NCI-H526 (cell line): ENCODE measurements at regions not wholly inside any gene's neighbourhood (a gene's known extent, or its start where the extent isn't known, plus 50 kb on each side); places are given as distances from the start of the nearest gene placed in this dataset.
"Not testable (repeated sequence)": the region's sequence is repeated elsewhere in the genome, so short reads cannot be mapped to it uniquely, and the experiment has no call there.

Source experiments
- DNase-seq, 2 experiments: peaks; one replicate each; lab custom pipeline; 2025; lab: John Stamatoyannopoulos, UW

GRCh38 chr12:125996443-125996842 lies 931.2 kb downstream of the AACS start:
- DNase-seq: no peak

DNA sequence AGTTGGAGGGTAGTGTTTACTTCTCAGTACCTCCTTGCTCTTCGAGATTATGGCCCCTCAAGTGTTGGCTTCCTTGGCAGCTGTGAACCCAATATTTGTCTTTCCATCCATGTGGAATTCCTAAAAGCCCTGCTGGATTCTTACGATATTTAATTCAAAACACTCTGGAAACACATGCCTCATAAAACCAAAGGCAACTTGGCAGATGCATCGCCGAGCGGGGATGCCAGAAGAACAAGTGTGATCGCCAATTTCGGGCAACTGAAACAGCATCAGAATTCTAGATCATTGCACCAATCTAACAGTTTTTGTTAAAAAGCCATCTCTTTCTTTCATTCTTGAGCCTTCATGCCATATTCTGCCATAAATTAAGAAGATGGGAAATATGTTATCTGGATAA lies 934.4 kb downstream of the AACS start:
- no peak for DNase-seq

- no peak for DNase-seq
Measured at GRCh38 chr12:126019385-126019784, 954.1 kb downstream of the AACS start.

GRCh38 chr12:126021675-126022074 lies 956.4 kb downstream of the AACS start:
- no peak for DNase-seq

DNA sequence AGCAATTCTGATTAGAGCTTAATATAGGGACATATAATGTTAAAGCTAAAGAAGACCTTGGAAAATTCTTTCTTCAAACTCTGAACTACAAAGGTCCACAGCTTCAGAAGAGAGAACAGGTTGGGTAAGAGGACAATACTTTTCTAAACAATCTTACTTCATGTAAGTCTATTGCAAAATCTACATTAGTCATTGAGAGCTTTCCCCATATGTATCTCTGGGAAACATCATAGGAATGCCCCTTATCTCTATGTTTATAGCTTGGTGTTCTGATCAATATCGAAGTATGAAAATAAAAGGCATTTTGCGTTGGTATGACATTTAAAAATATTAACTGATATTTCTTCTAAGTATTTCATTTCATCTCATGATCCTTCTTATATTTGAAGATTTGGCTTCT lies 962.6 kb downstream of the AACS start:
- DNase-seq: no peak

GRCh38 chr12:126030573-126030972 lies 965.3 kb downstream of the AACS start:
- DNase-seq: no peak

- DNase-seq: no peak
Measured at GRCh38 chr12:126033751-126034150, 968.5 kb downstream of the AACS start.

- no peak for DNase-seq
Measured at GRCh38 chr12:126036348-126036747, 971.1 kb downstream of the AACS start.

DNA sequence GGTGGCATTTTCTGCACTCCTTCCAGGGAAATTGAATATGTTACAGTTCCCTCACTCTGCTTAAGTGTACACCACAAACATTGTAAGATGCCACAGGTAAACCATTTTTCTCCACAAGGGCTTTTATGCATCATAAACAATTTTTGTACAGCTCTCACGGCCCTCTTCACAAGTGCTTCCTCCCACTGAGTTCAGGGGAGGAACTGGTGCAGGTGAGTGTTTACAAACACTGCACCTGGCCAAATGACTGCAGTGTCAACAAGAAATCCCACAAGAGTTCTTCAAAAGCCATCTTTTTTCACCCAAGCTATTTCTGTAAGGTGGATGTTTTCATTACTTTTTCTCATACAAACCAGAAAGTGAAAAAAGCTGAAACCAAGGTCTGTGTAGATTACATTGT lies 973.2 kb downstream of the AACS start:
- no peak for DNase-seq

- no peak for DNase-seq
Measured at GRCh38 chr12:126040307-126040706, 975.1 kb downstream of the AACS start.

DNA sequence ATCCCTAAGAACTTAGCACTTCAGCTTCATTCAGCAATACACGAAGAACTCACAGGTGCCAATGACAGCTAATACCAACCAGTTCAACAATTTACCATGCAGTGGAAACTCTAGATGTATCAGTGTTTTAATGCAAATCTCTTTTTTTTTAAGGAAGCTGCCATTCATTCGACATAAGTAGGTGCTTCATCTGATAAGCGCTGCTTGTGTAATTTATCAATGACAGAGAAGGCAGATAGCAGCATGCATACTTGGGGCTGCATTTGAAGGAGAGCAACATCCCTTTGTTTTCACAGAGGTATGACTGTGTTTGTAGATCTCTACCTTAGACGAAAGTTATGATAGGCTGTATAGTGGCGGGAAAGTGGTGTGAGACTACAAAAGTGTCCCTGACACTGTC lies 977.1 kb downstream of the AACS start:
- no peak for DNase-seq

GRCh38 chr12:126049501-126049900 lies 984.3 kb downstream of the AACS start:
- DNase-seq: not testable (repeated sequence)

DNA sequence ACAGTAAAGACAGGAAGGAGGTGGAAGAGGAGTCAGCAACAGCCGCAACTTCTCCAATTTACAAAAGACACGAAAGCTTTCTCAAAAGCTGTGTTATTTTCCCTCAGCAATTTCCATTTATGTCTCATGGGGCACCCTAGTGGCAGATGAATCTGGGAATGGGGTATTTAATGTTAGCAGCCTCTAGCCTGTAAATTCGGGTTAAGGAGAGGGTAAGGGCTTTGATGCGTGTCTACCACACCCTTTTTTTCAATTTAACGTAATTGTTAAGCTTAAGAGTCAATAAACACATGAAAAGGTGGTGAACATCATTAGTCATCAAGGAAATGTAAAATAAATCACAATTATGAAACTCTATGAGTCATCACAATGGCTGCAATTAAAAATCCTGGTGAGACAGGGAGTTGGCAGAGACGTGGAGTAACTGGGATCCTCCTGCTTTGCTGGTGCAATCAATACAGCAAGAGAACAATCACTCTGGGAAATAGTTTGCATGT lies 986.4 kb downstream of the AACS start:
- no peak for DNase-seq

DNA sequence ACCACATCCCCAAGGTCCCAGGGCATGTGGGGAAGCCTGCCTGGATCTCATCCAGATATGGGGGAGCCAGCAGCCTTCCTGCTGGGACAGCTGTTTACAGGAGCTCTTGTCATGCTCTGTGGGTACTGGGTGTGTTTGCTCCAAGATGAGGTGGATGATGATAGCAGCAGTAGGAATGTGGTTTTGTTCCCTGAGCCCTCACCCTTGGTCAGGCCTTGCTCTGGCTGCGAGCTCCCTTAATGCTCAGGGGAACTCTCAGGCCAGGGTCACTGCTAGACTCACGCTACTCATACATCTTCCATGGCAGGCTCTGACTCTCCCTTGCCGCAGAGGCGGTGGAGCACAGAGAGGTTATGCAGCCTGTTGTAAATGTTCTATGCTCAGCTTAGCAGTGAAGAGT lies 990.3 kb downstream of the AACS start:
- DNase-seq: no peak

GRCh38 chr12:126061777-126062176 lies 996.5 kb downstream of the AACS start:
- DNase-seq: peak in 1 of 2 experiments; percentile 35

- DNase-seq: no peak
Measured at GRCh38 chr12:126064028-126064427, 998.8 kb downstream of the AACS start.

DNA sequence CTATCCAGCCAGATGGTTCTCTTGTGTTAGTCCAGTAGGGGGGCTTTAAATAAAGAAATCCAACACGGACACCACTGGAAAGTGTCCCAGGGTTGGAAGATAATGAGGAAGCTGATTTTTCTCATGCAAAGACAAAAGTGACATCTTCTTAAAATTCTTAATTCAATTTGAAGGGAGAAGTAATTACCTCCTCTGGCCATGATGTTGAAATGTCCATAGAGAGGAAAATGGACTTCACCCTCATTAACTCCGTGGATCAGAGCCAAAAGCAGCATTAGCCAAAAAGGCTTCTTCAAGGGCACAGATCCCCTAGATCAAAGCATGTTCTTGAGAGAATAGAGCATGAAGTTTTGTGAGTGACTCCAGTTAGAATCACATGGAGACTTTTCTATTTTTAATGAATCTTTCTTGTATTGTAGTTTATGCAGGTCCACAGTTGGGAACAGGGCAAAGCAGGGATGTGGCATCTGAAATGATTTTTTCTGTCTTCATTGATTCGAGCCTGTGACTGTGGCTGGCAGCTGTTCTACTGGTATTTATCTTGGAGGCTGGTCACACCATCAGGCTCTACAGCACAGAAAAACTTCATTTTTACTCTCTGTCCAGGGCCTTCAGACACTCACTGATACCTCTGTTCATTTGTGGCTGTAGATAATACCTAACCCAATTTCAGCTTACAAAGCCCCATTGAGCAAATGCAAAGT lies 1002.5 kb downstream of the AACS start:
- no peak for DNase-seq

DNA sequence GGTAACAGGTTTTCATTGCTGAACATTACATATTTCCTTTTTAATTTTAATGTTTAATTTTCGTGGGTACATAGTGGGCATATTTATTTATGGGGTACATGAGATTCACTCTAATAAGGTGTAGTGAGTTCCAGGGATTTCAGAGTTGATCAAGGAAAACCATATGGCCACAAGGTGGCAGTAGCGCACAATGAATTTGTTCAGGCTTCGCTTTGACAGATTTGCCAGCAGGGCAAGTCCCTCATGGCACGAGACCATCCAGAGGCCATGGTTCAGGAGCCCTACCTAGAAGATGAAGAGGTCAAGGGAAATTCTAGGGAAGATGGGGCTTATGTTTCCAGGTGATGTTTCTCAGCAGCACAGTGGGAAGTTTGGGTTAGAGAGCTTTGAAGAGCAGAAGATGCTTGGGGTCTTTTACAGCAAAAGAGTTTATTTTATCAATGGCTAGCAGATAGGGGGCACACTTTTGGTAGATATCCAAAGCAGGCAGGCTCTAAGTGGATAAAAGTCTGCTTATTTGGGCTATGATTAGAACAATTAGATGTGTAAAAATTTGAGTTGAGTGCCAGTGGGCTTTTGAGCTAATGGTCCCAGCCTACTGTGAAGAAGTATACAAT lies 1004.4 kb downstream of the AACS start:
- DNase-seq: peak in 1 of 2 experiments; percentile 63

DNA sequence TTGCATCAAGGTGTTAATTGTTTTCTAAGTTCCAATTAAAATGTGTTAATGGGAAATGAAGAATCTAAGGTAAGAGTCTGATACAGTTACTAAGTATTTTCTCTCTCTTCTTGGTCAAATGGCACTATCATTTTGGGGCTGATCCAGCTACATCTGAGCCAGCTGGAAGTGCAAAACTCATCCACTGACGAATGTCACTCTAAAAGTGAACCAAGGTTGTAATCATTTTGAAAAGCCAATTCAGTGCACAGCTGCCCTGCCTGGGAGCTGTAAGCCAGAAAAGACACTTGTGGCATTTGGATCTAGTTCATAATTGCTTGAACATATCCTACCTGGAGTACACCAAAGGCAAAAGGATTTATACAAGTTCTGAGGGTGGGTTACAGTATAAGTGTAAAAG lies 1011.3 kb downstream of the AACS start:
- no peak for DNase-seq

DNA sequence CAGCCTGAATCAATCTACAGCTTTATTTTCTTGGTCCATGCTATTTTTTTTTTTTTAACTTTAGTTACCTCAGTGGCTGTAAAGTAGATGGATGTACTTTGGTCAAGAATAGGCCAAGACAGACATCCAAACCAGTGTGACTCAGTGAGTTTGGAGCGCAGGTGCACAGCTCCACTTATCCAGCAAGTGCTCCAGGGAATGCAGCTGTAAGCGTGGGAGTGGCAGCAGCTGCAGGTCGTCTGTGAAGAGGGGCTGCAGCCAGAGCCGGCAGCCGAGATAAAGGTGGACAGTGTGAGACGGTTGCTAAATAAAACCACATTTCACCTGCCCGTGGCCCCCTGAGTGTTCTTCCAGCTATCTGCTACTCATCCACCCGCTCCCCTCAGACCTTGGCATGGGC lies 1018.7 kb downstream of the AACS start:
- DNase-seq: no peak

GRCh38 chr12:126084480-126084879 lies 1019.2 kb downstream of the AACS start:
- no peak for DNase-seq

DNA sequence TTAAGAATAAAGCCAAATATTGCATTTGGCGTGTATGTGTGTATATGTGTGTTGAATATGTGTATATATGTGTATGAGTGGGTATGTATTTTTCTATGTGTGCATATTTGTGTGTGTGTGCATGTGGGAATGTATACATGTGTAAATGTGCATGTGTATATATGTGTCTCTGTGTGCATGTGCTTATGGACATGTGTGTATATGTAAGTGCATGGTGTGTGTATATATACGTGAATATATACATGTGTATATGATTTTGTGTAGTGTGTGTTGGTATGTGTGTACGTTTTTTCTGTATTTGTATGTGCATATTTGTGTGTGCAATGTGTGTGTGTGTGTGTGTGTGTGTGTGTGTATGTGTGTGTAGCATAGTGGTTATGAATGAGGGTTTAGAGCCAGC lies 1021.0 kb downstream of the AACS start:
- DNase-seq: no peak

GRCh38 chr12:126087692-126088091 lies 1022.5 kb downstream of the AACS start:
- DNase-seq: no peak

DNA sequence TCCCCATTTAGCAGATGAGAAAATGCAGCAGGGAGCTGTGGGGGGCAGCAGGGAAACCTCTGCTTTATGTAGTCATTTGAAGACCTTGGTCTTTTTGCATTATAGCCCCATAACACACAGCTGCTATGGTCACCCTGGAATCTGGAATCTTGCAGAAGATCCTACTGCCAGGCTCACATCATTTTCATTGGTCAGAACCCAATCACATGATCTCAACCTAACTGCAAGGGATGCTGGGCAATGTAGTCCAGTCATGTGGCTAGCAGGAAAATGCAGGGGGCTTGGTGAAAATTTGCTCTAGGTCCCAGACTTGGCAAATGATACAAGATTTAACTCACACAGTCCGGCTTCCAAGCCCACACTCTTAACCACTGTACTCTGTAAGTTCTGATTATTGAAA lies 1028.7 kb downstream of the AACS start:
- DNase-seq: peak in 1 of 2 experiments; percentile 1
